Spleen (tissue), 7 donors: ENCODE measurements at regions not wholly inside any gene's neighbourhood (a gene's known extent, or its start where the extent isn't known, plus 50 kb on each side); places are given as distances from the start of the nearest gene placed in this dataset.

Source experiments
- POLR2A ChIP-seq, 3 donors: fragments of 450-650 bp; IDR thresholded peaks; one replicate each; pipeline ENCODE4 v1.5.1; 2017; ENCODE audit warnings: antibody characterized with exemption in 3 of 3, mild to moderate bottlenecking in 1 of 3
- TF ChIP-seq, protein P1 (sequence below), 11 experiments: fragments of 200-600 bp in 7 of 11; fragments of 450-650 bp in 4 of 11; sonication (generic) in 4 of 11; IDR thresholded peaks in 8 of 11; conservative IDR thresholded peaks in 3 of 11; 1 replicate in 7 of 11; 2 replicates in 4 of 11; pipeline versions ENCODE4 v1.4.0 to v1.8.0; 2016 to 2021; ENCODE audit warnings: antibody characterized with exemption in 11 of 11, inconsistent platforms in 4 of 11, mild to moderate bottlenecking in 1 of 11
- donor health status: DM: no; HTN: no; CAD: no; lungs with moderate emphysema.
- donor health status: DM: no; HTN: no; CAD: no.
- donor health status: DM: no; HTN: no; CAD: no.

DNA sequence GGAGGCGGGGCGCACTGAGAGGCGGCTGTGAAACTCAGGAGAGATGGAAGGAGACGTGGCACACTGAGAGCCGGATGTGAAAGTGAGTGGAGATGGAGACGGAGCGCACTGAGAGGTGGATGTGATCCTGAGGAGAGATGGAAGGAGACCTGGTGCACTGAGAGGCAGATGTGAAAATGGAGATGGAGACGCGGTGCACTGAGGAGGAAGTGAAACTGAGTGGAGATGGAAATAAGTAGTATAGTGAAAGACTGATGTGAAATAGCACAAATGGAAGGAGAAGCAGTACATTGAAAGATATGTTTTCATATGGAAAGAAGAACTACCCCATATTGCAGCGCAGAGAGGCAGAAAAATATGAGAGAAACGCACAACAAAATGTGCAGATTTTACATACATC lies 281.6 kb upstream of the RGPD4 start:
- TF ChIP-seq, protein P1, sequence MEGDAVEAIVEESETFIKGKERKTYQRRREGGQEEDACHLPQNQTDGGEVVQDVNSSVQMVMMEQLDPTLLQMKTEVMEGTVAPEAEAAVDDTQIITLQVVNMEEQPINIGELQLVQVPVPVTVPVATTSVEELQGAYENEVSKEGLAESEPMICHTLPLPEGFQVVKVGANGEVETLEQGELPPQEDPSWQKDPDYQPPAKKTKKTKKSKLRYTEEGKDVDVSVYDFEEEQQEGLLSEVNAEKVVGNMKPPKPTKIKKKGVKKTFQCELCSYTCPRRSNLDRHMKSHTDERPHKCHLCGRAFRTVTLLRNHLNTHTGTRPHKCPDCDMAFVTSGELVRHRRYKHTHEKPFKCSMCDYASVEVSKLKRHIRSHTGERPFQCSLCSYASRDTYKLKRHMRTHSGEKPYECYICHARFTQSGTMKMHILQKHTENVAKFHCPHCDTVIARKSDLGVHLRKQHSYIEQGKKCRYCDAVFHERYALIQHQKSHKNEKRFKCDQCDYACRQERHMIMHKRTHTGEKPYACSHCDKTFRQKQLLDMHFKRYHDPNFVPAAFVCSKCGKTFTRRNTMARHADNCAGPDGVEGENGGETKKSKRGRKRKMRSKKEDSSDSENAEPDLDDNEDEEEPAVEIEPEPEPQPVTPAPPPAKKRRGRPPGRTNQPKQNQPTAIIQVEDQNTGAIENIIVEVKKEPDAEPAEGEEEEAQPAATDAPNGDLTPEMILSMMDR (IDR thresholded peaks at IDR 0.05 in 8 of 11, conservative IDR thresholded peaks at IDR 0.05 in 3 of 11) = no peak
- TF ChIP-seq POLR2A (IDR thresholded peaks at IDR 0.05) = no peak
